ENCODE measurements at regions not wholly inside any gene's neighbourhood (a gene's known extent, or its start where the extent isn't known, plus 50 kb on each side); places are given as distances from the start of the nearest gene placed in this dataset.

DNA sequence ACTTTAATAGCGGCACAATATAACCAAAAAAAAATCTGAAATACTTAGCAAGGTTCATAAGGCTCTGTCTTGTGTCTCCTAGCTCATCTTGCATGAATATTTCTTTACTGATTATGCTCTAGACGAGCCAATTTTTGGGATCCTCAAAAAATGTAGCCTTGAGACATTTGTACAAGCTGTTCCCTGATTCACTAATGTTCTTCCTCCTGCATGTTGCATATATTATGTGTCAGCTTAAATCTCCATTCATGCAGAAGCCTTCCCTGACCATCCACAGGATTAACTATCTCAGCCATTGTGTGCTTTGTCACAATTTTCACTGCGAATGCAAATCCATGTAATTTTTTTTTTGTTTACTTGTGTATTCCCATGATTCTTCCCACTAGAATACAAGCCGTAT is 594.0 kb upstream of the VRK2 start:
- no peak overlapping the region for H3K18ac ChIP-seq (ENCODE audit: insufficient read length, low read depth, low read length)

More for the DNA sequence above, 594.0 kb upstream of the VRK2 start:
- Mint-ChIP-seq H3K27ac (no peak overlapping the region), H3K27me3 (ENCODE audit: low read depth) (peaks cover 4% of the 10 kb centered on the region; the same call in 1 of the 2 replicates), H3K4me3 (no peak overlapping the region), H3K36me3 (ENCODE audit: insufficient read depth in 1 of 3, low read depth in 3 of 3) (no peaks in the 10 kb centered on the region), H3K4me1 (no peaks in the 10 kb centered on the region), H3K9me3 (peaks cover 0 to 1% of the 10 kb centered on the region in 2 experiments; a peak in 1 of 5 replicates)
- H3K23me2 ChIP-seq (ENCODE audit: insufficient read length, low read depth, low read length, poor library complexity, severe bottlenecking) = no peaks in the 10 kb centered on the region
- no peaks in the 10 kb centered on the region for H3K9me3 ChIP-seq (ENCODE audit: control insufficient read depth, low read depth, low read length)
- no peak overlapping the region for H3K23ac ChIP-seq (ENCODE audit: insufficient read length, low read depth, low read length)
- no peaks in the 10 kb centered on the region for H4K20me1 ChIP-seq (ENCODE audit: control insufficient read depth, insufficient read depth, insufficient read length)
- TF ChIP-seq, protein P1, sequence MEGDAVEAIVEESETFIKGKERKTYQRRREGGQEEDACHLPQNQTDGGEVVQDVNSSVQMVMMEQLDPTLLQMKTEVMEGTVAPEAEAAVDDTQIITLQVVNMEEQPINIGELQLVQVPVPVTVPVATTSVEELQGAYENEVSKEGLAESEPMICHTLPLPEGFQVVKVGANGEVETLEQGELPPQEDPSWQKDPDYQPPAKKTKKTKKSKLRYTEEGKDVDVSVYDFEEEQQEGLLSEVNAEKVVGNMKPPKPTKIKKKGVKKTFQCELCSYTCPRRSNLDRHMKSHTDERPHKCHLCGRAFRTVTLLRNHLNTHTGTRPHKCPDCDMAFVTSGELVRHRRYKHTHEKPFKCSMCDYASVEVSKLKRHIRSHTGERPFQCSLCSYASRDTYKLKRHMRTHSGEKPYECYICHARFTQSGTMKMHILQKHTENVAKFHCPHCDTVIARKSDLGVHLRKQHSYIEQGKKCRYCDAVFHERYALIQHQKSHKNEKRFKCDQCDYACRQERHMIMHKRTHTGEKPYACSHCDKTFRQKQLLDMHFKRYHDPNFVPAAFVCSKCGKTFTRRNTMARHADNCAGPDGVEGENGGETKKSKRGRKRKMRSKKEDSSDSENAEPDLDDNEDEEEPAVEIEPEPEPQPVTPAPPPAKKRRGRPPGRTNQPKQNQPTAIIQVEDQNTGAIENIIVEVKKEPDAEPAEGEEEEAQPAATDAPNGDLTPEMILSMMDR (conservative IDR thresholded peaks at IDR 0.05) = no peak
- no peak overlapping the region for H3K14ac ChIP-seq (ENCODE audit: insufficient read depth, low read length)
- H4K8ac ChIP-seq (replicated peaks; ENCODE audit: insufficient read length, low read depth, low read length) = no peak overlapping the region
- H2BK20ac ChIP-seq (ENCODE audit: low read depth, low read length, poor library complexity, severe bottlenecking) = no peak overlapping the region
- no peak for DNase-seq
- H3K27me3 ChIP-seq (ENCODE audit: insufficient read depth, low read length) = no peaks in the 10 kb centered on the region
- H2BK15ac ChIP-seq (ENCODE audit: low read depth, low read length) = no peak overlapping the region
- H3K79me2 ChIP-seq (ENCODE audit: insufficient read depth, low read length) = no peaks in the 10 kb centered on the region
- no CpG with 5 or more reads among the region's 4 CpGs for WGBS (ENCODE audit: extremely low coverage, insufficient read length, low lambda C conversion rate)
- no peak overlapping the region for H3K27ac ChIP-seq (ENCODE audit: insufficient read length, low read depth, low read length)
- no peak overlapping the region for H4K5ac ChIP-seq (ENCODE audit: insufficient read length, low read depth, low read length)
- H3K9ac ChIP-seq (ENCODE audit: extremely low read depth, insufficient read length, low read length) = no peak overlapping the region
- no peak overlapping the region for H2BK120ac ChIP-seq (ENCODE audit: low read depth, low read length, poor library complexity, severe bottlenecking)
- no peak overlapping the region for H2BK5ac ChIP-seq (ENCODE audit: insufficient read length, low read length)
- H3K56ac ChIP-seq (ENCODE audit: insufficient read length, low read depth, low read length) = no peak overlapping the region
- no peak overlapping the region for H2BK12ac ChIP-seq (ENCODE audit: insufficient read length, low read depth, low read length)
- H4K91ac ChIP-seq (ENCODE audit: insufficient read length, low read depth, low read length) = no peak overlapping the region
- no peak overlapping the region for H3T11ph ChIP-seq (ENCODE audit: low read length)
- no peaks in the 10 kb centered on the region for H3K79me1 ChIP-seq (ENCODE audit: insufficient read depth, low read depth, low read length, poor library complexity, severe bottlenecking)
- H2AFZ ChIP-seq (ENCODE audit: low read length) = no peak overlapping the region
- no peak overlapping the region for H2AK5ac ChIP-seq (ENCODE audit: insufficient read length, low read length)
- H3K4me1 ChIP-seq (ENCODE audit: insufficient read depth, low read length) = no peaks in the 10 kb centered on the region
- no peak overlapping the region for H3K4me2 ChIP-seq (ENCODE audit: insufficient read depth, insufficient read length, low read length)
- H3K4ac ChIP-seq (ENCODE audit: low read depth, low read length) = no peak overlapping the region

Data from H9 (cell line).